Cardiac muscle cell (in vitro differentiated cells and primary cell): ENCODE measurements at regions not wholly inside any gene's neighbourhood (a gene's known extent, or its start where the extent isn't known, plus 50 kb on each side); places are given as distances from the start of the nearest gene placed in this dataset.

Experiments used
- DNase-seq, 2 donors: peaks; one replicate each; pipeline versions ENCODE4 v3.0.0 to v3.0.0-alpha.2; 2010 to 2017; ENCODE audit warnings: low read depth in 1 of 2, low spot score in 1 of 2
- H3K27ac ChIP-seq: fragments of 200-600 bp; sonication (generic); 2 replicates; pipeline ENCODE4 v1.5.1; 2016
- H3K27me3 ChIP-seq: fragments of 200-600 bp; sonication (generic); 2 replicates; pipeline ENCODE4 v1.6.0; 2016; ENCODE audit warnings: control low read depth
- H3K36me3 ChIP-seq: fragments of 200-600 bp; sonication (generic); 2 replicates; pipeline ENCODE4 v1.5.1; 2016; ENCODE audit warnings: control low read depth
- H3K4me1 ChIP-seq: fragments of 200-600 bp; sonication (generic); 2 replicates; pipeline ENCODE4 v1.8.1; 2017; ENCODE audit warnings: low read depth, mild to moderate bottlenecking, mixed run types
- H3K4me3 ChIP-seq: fragments of 200-600 bp; sonication (generic); 2 replicates; pipeline ENCODE4 v1.5.1; 2016; ENCODE audit warnings: mild to moderate bottlenecking
- H3K9me3 ChIP-seq: fragments of 200-600 bp; sonication (generic); 2 replicates; pipeline ENCODE4 v1.5.1; 2017; ENCODE audit warnings: low read depth, mild to moderate bottlenecking, control low read depth
- TF ChIP-seq, protein P1 (sequence below): IDR thresholded peaks from 2 replicates; pipeline ENCODE4 v1.5.1; 2012; ENCODE audit warnings: low read depth, mild to moderate bottlenecking, low read length

DNA sequence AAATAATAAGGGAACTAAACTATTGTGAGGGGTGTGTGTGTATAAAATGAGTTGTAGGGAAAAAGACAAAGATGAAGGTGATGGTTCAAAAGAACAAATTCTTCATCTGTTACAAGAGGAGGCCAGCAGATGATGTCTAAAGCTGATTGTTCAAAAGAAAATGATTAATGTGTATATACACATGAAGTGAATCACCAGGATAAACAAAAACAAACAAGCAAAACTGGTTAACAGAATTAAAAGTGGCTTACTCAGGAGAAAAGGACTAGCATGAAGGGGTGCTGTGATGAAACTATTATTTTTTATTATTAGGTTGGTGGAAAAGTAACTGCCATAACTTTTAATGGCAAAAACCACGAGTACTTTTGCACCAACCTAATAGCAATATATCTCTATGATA is 348.4 kb downstream of the BCL11B start:
- H3K9me3 ChIP-seq, result no peaks in the 10 kb centered on the region
- TF ChIP-seq, protein P1, sequence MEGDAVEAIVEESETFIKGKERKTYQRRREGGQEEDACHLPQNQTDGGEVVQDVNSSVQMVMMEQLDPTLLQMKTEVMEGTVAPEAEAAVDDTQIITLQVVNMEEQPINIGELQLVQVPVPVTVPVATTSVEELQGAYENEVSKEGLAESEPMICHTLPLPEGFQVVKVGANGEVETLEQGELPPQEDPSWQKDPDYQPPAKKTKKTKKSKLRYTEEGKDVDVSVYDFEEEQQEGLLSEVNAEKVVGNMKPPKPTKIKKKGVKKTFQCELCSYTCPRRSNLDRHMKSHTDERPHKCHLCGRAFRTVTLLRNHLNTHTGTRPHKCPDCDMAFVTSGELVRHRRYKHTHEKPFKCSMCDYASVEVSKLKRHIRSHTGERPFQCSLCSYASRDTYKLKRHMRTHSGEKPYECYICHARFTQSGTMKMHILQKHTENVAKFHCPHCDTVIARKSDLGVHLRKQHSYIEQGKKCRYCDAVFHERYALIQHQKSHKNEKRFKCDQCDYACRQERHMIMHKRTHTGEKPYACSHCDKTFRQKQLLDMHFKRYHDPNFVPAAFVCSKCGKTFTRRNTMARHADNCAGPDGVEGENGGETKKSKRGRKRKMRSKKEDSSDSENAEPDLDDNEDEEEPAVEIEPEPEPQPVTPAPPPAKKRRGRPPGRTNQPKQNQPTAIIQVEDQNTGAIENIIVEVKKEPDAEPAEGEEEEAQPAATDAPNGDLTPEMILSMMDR, result no peak
- H3K4me3 ChIP-seq, result no peak overlapping the region
- no peak for DNase-seq
- H3K36me3 ChIP-seq, result no peaks in the 10 kb centered on the region
- H3K27ac ChIP-seq, result no peak overlapping the region
- H3K4me1 ChIP-seq, result no peaks in the 10 kb centered on the region
- no peaks in the 10 kb centered on the region for H3K27me3 ChIP-seq

DNA sequence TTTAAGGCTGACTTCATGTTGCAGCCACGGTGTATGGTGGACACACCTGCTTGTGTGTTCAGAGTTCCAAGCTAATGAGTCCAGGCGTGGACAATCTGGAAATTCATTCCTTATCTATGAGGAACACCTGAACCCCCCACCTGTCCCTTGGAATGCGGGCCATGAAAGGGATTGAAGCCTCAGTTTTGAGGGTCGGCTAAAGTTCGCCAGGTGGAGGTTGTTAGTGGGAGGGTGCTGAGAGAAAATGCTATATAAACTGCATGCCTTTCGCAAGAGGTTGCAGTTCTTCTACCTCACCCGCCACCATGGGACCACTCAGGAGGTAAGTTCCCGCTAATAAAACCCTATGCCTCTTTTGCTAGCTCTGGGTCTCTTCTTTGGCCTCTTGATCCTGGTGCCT is 348.0 kb downstream of the BCL11B start:
- Histone ChIP-seq H3K9me3 (no peaks in the 10 kb centered on the region), H3K27me3 (no peaks in the 10 kb centered on the region), H3K4me3 (no peak overlapping the region), H3K27ac (no peak overlapping the region), H3K4me1 (no peaks in the 10 kb centered on the region), H3K36me3 (no peaks in the 10 kb centered on the region)
- TF ChIP-seq, protein P1, result no peak
- DNase-seq, result no peak

DNA sequence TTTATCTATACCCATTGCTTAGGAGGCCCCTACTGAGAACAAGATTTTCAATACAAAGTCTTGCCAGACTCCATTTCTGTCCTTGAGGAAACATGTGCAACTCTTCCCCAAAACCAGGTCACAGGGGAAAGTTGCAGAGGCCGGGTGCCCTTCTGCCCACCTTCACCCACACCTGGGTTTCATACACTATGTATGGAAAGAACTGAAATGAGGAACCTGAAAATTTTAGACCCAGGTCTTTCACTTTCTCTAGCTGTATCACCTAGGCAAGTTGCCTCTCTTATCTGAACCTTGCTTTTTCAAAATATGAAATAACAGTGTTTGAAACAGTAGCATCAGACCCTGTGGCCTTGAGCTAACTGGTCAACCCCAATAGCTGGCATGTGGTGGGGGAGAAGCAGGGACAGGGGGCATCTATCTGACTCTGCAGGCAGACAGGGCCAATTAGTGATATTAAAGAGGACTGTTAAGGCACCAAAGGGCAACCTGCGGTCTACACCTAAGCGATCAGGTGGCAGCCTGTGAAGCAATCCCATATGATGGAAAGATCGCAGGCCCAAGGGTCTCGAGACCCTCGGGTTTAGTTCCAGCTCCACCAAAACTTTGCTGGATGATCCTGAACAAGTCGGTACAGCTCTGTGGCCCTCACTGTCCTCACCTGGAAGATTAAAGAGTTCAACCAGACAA is 346.5 kb downstream of the BCL11B start:
- TF ChIP-seq, protein P1, result no peak
- Histone ChIP-seq H3K27ac (no peak overlapping the region), H3K9me3 (no peaks in the 10 kb centered on the region), H3K27me3 (no peaks in the 10 kb centered on the region), H3K4me3 (no peak overlapping the region), H3K36me3 (no peaks in the 10 kb centered on the region), H3K4me1 (no peaks in the 10 kb centered on the region)
- no peak for DNase-seq

GRCh38 chr14:98926146-98926545 is 345.9 kb downstream of the BCL11B start:
- no peak for DNase-seq
- Histone ChIP-seq H3K36me3 (no peaks in the 10 kb centered on the region), H3K9me3 (no peaks in the 10 kb centered on the region), H3K4me3 (no peak overlapping the region), H3K27ac (no peak overlapping the region), H3K4me1 (no peaks in the 10 kb centered on the region), H3K27me3 (no peaks in the 10 kb centered on the region)
- TF ChIP-seq, protein P1, result no peak

- DNase-seq, result peak in 1 of 2 donors; percentile 27
- TF ChIP-seq, protein P1, result no peak
- Histone ChIP-seq H3K27ac (no peak overlapping the region), H3K4me1 (no peaks in the 10 kb centered on the region), H3K36me3 (no peaks in the 10 kb centered on the region), H3K9me3 (no peaks in the 10 kb centered on the region), H3K4me3 (no peak overlapping the region), H3K27me3 (no peaks in the 10 kb centered on the region)
Observed at GRCh38 chr14:98926801-98927200, 345.2 kb downstream of the BCL11B start.
